GDM1 (cell line): ENCODE measurements at regions not wholly inside any gene's neighbourhood (a gene's known extent, or its start where the extent isn't known, plus 50 kb on each side); places are given as distances from the start of the nearest gene placed in this dataset.
"Not testable (repeated sequence)": the region's sequence is repeated elsewhere in the genome, so short reads cannot be mapped to it uniquely, and the experiment has no call there.

Source experiments
- DNase-seq: peaks from one replicate; lab custom pipeline; 2025; lab: John Stamatoyannopoulos, UW

- not testable (repeated sequence) for DNase-seq
Measured at GRCh38 chr5:162621726-162622263, 554.2 kb downstream of the GABRG2 start.

- DNase-seq = no peak
Measured at GRCh38 chr5:162624110-162624509, 556.5 kb downstream of the GABRG2 start.

GRCh38 chr5:162637481-162637880 is 569.9 kb downstream of the GABRG2 start:
- no peak for DNase-seq

GRCh38 chr5:162638849-162639248 is 571.3 kb downstream of the GABRG2 start:
- DNase-seq = no peak

- no peak for DNase-seq
Measured at GRCh38 chr5:162641142-162641813, 573.7 kb downstream of the GABRG2 start.

- no peak for DNase-seq
Measured at GRCh38 chr5:162654661-162655405, 587.3 kb downstream of the GABRG2 start.

GRCh38 chr5:162657076-162657475 is 589.5 kb downstream of the GABRG2 start:
- no peak for DNase-seq

GRCh38 chr5:162664846-162665245 is 597.3 kb downstream of the GABRG2 start:
- no peak for DNase-seq

- DNase-seq = no peak
Measured at GRCh38 chr5:162668926-162669325, 601.4 kb downstream of the GABRG2 start.

GRCh38 chr5:162672061-162672460 is 604.5 kb downstream of the GABRG2 start:
- DNase-seq = no peak

- no peak for DNase-seq
Measured at GRCh38 chr5:162683284-162683683, 615.7 kb downstream of the GABRG2 start.

GRCh38 chr5:162684145-162684544 is 616.6 kb downstream of the GABRG2 start:
- DNase-seq = no peak

- DNase-seq = no peak
Measured at GRCh38 chr5:162685302-162685701, 617.7 kb downstream of the GABRG2 start.

- DNase-seq = not testable (repeated sequence)
Measured at GRCh38 chr5:162696272-162696671, 628.7 kb downstream of the GABRG2 start.

GRCh38 chr5:162699361-162699760 is 631.8 kb downstream of the GABRG2 start:
- no peak for DNase-seq

- no peak for DNase-seq
Measured at GRCh38 chr5:162703914-162704313, 636.3 kb downstream of the GABRG2 start.

- DNase-seq = no peak
Measured at GRCh38 chr5:162711244-162711643, 643.7 kb downstream of the GABRG2 start.

- DNase-seq = no peak
Measured at GRCh38 chr5:162719720-162720119, 652.1 kb downstream of the GABRG2 start.

GRCh38 chr5:162721125-162721524 is 653.6 kb downstream of the GABRG2 start:
- no peak for DNase-seq

GRCh38 chr5:162752612-162753011 is 684.8 kb upstream of the CCNG1 start:
- no peak for DNase-seq

- no peak for DNase-seq
Measured at GRCh38 chr5:162762119-162762518, 675.3 kb upstream of the CCNG1 start.

- no peak for DNase-seq
Measured at GRCh38 chr5:162769019-162769418, 668.4 kb upstream of the CCNG1 start.

- no peak for DNase-seq
Measured at GRCh38 chr5:162785673-162786072, 651.7 kb upstream of the CCNG1 start.
